T-cell (primary cell): ENCODE measurements at regions not wholly inside any gene's neighbourhood (a gene's known extent, or its start where the extent isn't known, plus 50 kb on each side); places are given as distances from the start of the nearest gene placed in this dataset.
"Not testable (repeated sequence)": the region's sequence is repeated elsewhere in the genome, so short reads cannot be mapped to it uniquely, and the experiment has no call there.

ENCODE experiments used
- ATAC-seq, 4 experiments: fragments of 200-7000 bp in 3 of 4; fragments of 150-1000 bp in 1 of 4; cut with Tn5 transposase; replicated peaks in 1 of 4; 1 replicate in 3 of 4; 2 replicates in 1 of 4; pipeline ENCODE4 v1.10.0; 2021; ENCODE audit warnings: moderate library complexity in 3 of 4, mild to moderate bottlenecking in 2 of 4, moderate number of reproducible peaks in 1 of 4
- CTCF ChIA-PET, 2 donors: fragments of 300-600 bp; sonication (Branson Sonifier 250); formaldehyde crosslinking; loops; one replicate each; lab custom pipeline; 2022; ENCODE audit warnings: antibody characterized with exemption in 2 of 2; lab: Charles Lee
- POLR2A ChIA-PET, 2 donors: fragments of 300-600 bp; sonication (Branson Sonifier 250); formaldehyde crosslinking; loops; one replicate each; lab custom pipeline; 2022; ENCODE audit warnings: antibody characterized with exemption in 2 of 2; lab: Charles Lee
- DNase-seq, 35 experiments: peaks; one replicate each; pipeline versions ENCODE4 v3.0.0 to v3.0.0-alpha.2; 2013 to 2023
- H3K27ac ChIP-seq: one replicate; pipeline ENCODE4 v1.5.1; 2013; ENCODE audit warnings: low read length
- H3K27me3 ChIP-seq, 2 experiments: replicated peaks in 1 of 2; 1 replicate in 1 of 2; 2 replicates in 1 of 2; pipeline versions ENCODE4 v1.6.1 to v1.7.0; 2013; ENCODE audit warnings: low read length in 1 of 2, mixed read lengths in 1 of 2; ENCODE audit not compliant: control insufficient read depth in 2 of 2, insufficient read depth in 2 of 2; ENCODE audit errors: extremely low read depth in 1 of 2
- H3K36me3 ChIP-seq, 2 donors: 1 replicate in 1 of 2; 2 replicates in 1 of 2; pipeline versions ENCODE4 v1.6.1 to v1.7.0; 2013; ENCODE audit warnings: low read length in 1 of 2; ENCODE audit not compliant: control insufficient read depth in 2 of 2, insufficient read depth in 1 of 2; ENCODE audit errors: extremely low read depth in 1 of 2
- H3K4me1 ChIP-seq, 2 experiments: 1 replicate in 1 of 2; 2 replicates in 1 of 2; pipeline versions ENCODE4 v1.6.1 to v1.7.0; 2013; ENCODE audit warnings: low read length in 2 of 2, mixed read lengths in 1 of 2; ENCODE audit not compliant: insufficient read depth in 2 of 2, control insufficient read depth in 1 of 2; ENCODE audit errors: extremely low read depth in 1 of 2
- H3K4me3 ChIP-seq, 2 donors: 1 replicate in 1 of 2; 2 replicates in 1 of 2; pipeline versions ENCODE4 v1.5.1 to v1.7.0; 2013; ENCODE audit warnings: mild to moderate bottlenecking in 2 of 2, low read length in 1 of 2, moderate library complexity in 1 of 2; ENCODE audit not compliant: control insufficient read depth in 1 of 2; ENCODE audit errors: extremely low read depth in 1 of 2
- H3K9me3 ChIP-seq: 2 replicates; pipeline ENCODE4 v1.7.0; 2013
- H3K27ac Mint-ChIP-seq, 2 donors: one replicate each; pipeline ENCODE4 v1.8.0; 2020 to 2021; ENCODE audit warnings: mild to moderate bottlenecking in 2 of 2, mixed read lengths in 2 of 2
- H3K27me3 Mint-ChIP-seq, 2 donors: one replicate each; pipeline ENCODE4 v1.8.0; 2021 to 2022; ENCODE audit warnings: mixed read lengths in 2 of 2
- H3K36me3 Mint-ChIP-seq: one replicate; pipeline ENCODE4 v1.8.0; 2021; ENCODE audit warnings: mixed read lengths
- H3K4me1 Mint-ChIP-seq, 3 donors: one replicate each; pipeline ENCODE4 v1.8.0; 2020 to 2022; ENCODE audit warnings: mixed read lengths in 3 of 3, mild to moderate bottlenecking in 1 of 3
- H3K4me3 Mint-ChIP-seq, 3 donors: one replicate each; pipeline ENCODE4 v1.8.0; 2020 to 2022; ENCODE audit warnings: mild to moderate bottlenecking in 3 of 3, mixed read lengths in 3 of 3, moderate library complexity in 3 of 3
- H3K9me3 Mint-ChIP-seq, 3 donors: one replicate each; pipeline ENCODE4 v1.8.0; 2020 to 2022; ENCODE audit warnings: mixed read lengths in 3 of 3
- WGBS: methylation state at CpG from one replicate; pipeline ENCODE4 v1.1.5; 2013; ENCODE audit warnings: missing lambda C conversion rate; ENCODE audit not compliant: insufficient coverage; 5-methylcytosine and 5-hydroxymethylcytosine counted together

GRCh38 chr1:70747123-70747522, 300.5 kb downstream of the PTGER3 start:
- H3K4me3 ChIP-seq, H3K27me3 ChIP-seq, H3K4me1 ChIP-seq, H3K36me3 ChIP-seq, POLR2A ChIA-PET, H3K4me3 Mint-ChIP-seq, H3K27ac Mint-ChIP-seq, H3K4me1 Mint-ChIP-seq, H3K36me3 Mint-ChIP-seq, H3K27ac ChIP-seq, CTCF ChIA-PET, H3K27me3 Mint-ChIP-seq, ATAC-seq, H3K9me3 ChIP-seq, DNase-seq: not testable (repeated sequence)
- H3K9me3 Mint-ChIP-seq, result peaks cover 31 to 81% (median 44%) of the 10 kb centered on the region in 3 donors
- 43% methylated on average over 1 of the region's 1 CpG for WGBS

DNA sequence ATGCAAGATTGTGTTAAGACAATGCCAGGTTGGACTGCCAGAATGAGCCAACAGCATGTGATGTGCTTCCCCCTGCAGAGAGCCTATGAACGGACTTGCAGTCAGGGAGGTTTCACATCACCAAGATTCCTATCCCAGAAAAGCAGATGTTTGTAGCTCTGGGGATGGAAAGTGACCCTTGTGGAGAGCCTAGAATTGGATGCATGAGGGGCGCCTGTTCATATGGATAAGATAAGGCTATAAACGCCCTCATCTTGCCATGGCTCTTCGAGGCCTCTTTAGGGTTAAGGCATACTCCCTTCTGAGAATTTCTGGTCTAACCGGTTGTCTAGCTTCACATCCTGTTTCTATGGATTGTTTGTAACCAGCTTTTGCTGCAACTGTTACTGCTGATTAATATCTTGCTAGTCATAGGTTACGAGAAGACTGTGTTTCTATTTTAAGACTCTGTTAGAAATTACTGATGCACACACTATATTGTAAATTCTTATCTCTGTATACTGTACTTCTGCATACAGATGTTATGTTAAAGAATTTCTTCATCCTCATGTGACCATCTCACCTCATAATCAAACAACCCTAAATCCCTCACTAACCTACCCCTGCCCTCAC, 295.8 kb downstream of the PTGER3 start:
- H3K27me3 Mint-ChIP-seq, H3K27ac Mint-ChIP-seq, H3K36me3 ChIP-seq, H3K4me1 ChIP-seq, POLR2A ChIA-PET, H3K27me3 ChIP-seq, H3K4me3 Mint-ChIP-seq, H3K4me1 Mint-ChIP-seq, H3K36me3 Mint-ChIP-seq, DNase-seq, H3K9me3 ChIP-seq, H3K27ac ChIP-seq, CTCF ChIA-PET, ATAC-seq, H3K4me3 ChIP-seq: not testable (repeated sequence)
- H3K9me3 Mint-ChIP-seq, result peaks cover 21 to 57% (median 22%) of the 10 kb centered on the region in 3 donors
- no CpG with 5 or more reads among the region's 6 CpGs for WGBS

DNA sequence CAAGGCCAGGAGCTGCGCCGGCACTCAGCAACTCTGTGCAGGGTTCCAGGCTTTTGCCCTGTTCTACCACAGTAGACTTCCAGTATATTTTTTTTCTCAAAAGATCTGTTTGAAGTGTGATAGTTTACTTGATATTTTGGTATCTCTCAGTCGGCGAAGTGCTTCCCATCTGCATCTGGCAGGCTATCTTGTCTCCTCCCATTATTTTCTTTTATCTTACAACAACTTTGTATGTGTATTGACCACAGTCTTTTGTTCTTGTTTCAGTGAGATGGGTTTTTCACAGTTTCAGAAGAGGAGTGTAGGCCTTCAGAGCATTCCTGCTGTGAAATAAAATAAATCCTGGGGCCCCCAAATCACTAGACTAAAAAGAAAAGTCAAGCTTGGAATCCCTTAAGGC, 292.9 kb downstream of the PTGER3 start:
- no CpG with 5 or more reads among the region's 4 CpGs for WGBS
- H3K27ac Mint-ChIP-seq, result no peak overlapping the region
- Histone ChIP-seq H3K4me3 (no peak overlapping the region), H3K9me3 (no peaks in the 10 kb centered on the region), H3K27ac (no peak overlapping the region), H3K4me1 (no peaks in the 10 kb centered on the region), H3K36me3 (no peaks in the 10 kb centered on the region), H3K27me3 (peaks cover 0 to 3% of the 10 kb centered on the region in 2 experiments)
- H3K4me3 Mint-ChIP-seq, result no peak overlapping the region
- ATAC-seq (no peak), DNase-seq (no peak)
- no peaks in the 10 kb centered on the region for H3K4me1 Mint-ChIP-seq
- ChIA-PET POLR2A (no interaction called here), CTCF (no interaction called here)
- H3K9me3 Mint-ChIP-seq, result peaks cover 7 to 30% (median 12%) of the 10 kb centered on the region in 3 donors
- H3K27me3 Mint-ChIP-seq, result peaks cover 0 to 1% of the 10 kb centered on the region in 2 donors
- H3K36me3 Mint-ChIP-seq, result no peaks in the 10 kb centered on the region

DNA sequence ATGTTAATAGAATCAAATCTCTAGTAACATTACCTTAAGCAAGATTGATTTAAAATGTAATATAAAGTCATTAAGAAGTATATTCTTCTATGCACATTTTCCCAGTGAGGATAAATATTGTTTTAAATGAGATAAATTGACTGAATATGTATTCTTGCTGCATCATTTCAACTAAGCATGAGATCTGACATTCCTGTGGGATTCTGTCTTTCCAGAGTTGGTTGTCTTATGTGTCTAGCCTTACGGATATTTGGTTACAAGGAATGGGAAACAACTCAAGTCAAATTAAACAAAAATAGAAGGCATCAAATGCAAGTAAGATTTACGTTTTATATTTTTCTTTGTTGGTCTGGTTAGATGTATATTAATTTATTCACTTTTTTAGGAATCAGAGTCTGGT, 287.5 kb downstream of the PTGER3 start:
- Mint-ChIP-seq H3K27me3 (no peaks in the 10 kb centered on the region), H3K27ac (no peak overlapping the region), H3K4me3 (no peak overlapping the region), H3K9me3 (no peaks in the 10 kb centered on the region), H3K4me1 (no peaks in the 10 kb centered on the region), H3K36me3 (no peaks in the 10 kb centered on the region)
- H3K4me3 ChIP-seq, result no peak overlapping the region
- DNase-seq (no peak), ATAC-seq (no peak)
- CTCF ChIA-PET, result no interaction called here
- no CpG with 5 or more reads among the region's 2 CpGs for WGBS
- H3K27ac ChIP-seq, result no peak overlapping the region
- no peaks in the 10 kb centered on the region for H3K36me3 ChIP-seq
- H3K4me1 ChIP-seq, result no peaks in the 10 kb centered on the region
- H3K27me3 ChIP-seq, result no peaks in the 10 kb centered on the region
- H3K9me3 ChIP-seq, result no peaks in the 10 kb centered on the region
- POLR2A ChIA-PET, result no interaction called here

GRCh38 chr1:70762386-70762785, 285.2 kb downstream of the PTGER3 start:
- Mint-ChIP-seq H3K4me3 (no peak overlapping the region), H3K27me3 (no peaks in the 10 kb centered on the region), H3K27ac (no peak overlapping the region), H3K9me3 (no peaks in the 10 kb centered on the region), H3K4me1 (no peaks in the 10 kb centered on the region), H3K36me3 (no peaks in the 10 kb centered on the region)
- no peaks in the 10 kb centered on the region for H3K27me3 ChIP-seq
- H3K27ac ChIP-seq, result no peak overlapping the region
- no peaks in the 10 kb centered on the region for H3K36me3 ChIP-seq
- H3K4me1 ChIP-seq, result no peaks in the 10 kb centered on the region
- no peak for ATAC-seq
- DNase-seq, result no peak
- WGBS, result no CpG with 5 or more reads among the region's 2 CpGs
- ChIA-PET POLR2A (no interaction called here), CTCF (no interaction called here)
- no peak overlapping the region for H3K4me3 ChIP-seq
- H3K9me3 ChIP-seq, result no peaks in the 10 kb centered on the region

DNA sequence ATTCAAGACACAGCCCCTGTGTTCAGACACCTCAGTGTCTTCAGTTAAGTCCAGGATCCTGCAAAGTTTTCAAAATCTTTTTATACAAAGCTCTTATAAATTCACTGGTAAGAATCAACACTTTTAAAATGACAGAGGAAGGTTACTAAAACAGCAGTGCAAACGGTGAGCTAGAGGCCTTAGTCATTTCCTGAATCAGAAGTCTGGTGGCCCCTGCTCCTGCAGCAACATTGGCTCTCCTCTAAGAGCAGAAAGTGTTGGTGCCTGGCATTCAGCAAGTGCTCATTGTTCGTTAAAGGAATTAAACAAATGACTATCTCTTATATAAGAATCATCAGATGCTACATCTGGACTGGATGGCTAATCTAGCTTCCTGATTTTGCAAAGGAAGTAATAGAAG, 282.9 kb downstream of the PTGER3 start:
- 0% methylated on average over 1 of the region's 2 CpGs for WGBS
- Histone ChIP-seq H3K36me3 (no peaks in the 10 kb centered on the region), H3K9me3 (no peaks in the 10 kb centered on the region), H3K27ac (no peak overlapping the region), H3K4me1 (no peaks in the 10 kb centered on the region), H3K27me3 (no peaks in the 10 kb centered on the region), H3K4me3 (no peak overlapping the region)
- H3K4me1 Mint-ChIP-seq, result no peaks in the 10 kb centered on the region
- ChIA-PET POLR2A (no interaction called here), CTCF (no interaction called here)
- no peak for ATAC-seq
- no peak overlapping the region for H3K4me3 Mint-ChIP-seq
- H3K36me3 Mint-ChIP-seq, result no peaks in the 10 kb centered on the region
- no peak for DNase-seq
- no peaks in the 10 kb centered on the region for H3K27me3 Mint-ChIP-seq
- no peaks in the 10 kb centered on the region for H3K9me3 Mint-ChIP-seq
- H3K27ac Mint-ChIP-seq, result no peak overlapping the region

DNA sequence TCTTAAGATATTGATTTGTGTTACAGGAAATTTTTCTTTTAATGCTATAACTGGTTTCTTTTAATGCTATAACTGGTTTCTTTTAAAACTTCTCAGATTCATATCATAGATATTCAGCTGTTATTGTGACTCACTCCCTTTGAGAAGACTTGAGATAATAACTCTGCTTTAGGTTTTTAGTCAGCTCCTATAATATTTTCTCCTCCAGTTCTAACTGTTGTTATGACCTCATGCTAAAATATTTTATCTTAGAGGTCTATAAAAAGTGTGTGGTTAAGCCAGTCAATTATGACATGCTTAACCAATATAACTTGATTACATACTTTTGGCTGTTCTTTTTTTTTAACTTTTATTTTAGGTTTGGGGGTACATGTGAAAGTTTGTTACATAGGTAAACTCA, 280.2 kb downstream of the PTGER3 start:
- no peaks in the 10 kb centered on the region for H3K36me3 ChIP-seq
- H3K27ac Mint-ChIP-seq, result no peak overlapping the region
- H3K36me3 Mint-ChIP-seq, result no peaks in the 10 kb centered on the region
- H3K27me3 Mint-ChIP-seq, result no peaks in the 10 kb centered on the region
- CTCF ChIA-PET, result no interaction called here
- H3K4me1 Mint-ChIP-seq, result no peaks in the 10 kb centered on the region
- H3K27me3 ChIP-seq, result no peaks in the 10 kb centered on the region
- no peak overlapping the region for H3K27ac ChIP-seq
- no peaks in the 10 kb centered on the region for H3K4me1 ChIP-seq
- H3K9me3 ChIP-seq, result no peaks in the 10 kb centered on the region
- no peak overlapping the region for H3K4me3 Mint-ChIP-seq
- POLR2A ChIA-PET, result no interaction called here
- DNase-seq, result no peak
- H3K9me3 Mint-ChIP-seq, result peaks cover 7 to 17% (median 16%) of the 10 kb centered on the region in 3 donors
- H3K4me3 ChIP-seq, result no peak overlapping the region
- ATAC-seq, result no peak
